IMR-90 (cell line): ENCODE measurements at regions not wholly inside any gene's neighbourhood (a gene's known extent, or its start where the extent isn't known, plus 50 kb on each side); places are given as distances from the start of the nearest gene placed in this dataset.

Experiments
- CEBPB ChIP-seq: IDR thresholded peaks from 2 replicates; pipeline ENCODE4 v1.6.1; 2012; ENCODE audit warnings: low read depth, low read length, improper control_type of control experiment
- CTCF ChIP-seq: conservative IDR thresholded peaks from 2 replicates; pipeline ENCODE4 v1.5.1; 2012; ENCODE audit warnings: mild to moderate bottlenecking, low read depth, low read length, improper control_type of control experiment
- MAZ ChIP-seq: IDR thresholded peaks from 2 replicates; pipeline ENCODE4 v1.6.1; 2012; ENCODE audit warnings: low read depth, mild to moderate bottlenecking, low read length, improper control_type of control experiment, moderate library complexity, borderline replicate concordance
- POLR2A ChIP-seq: IDR thresholded peaks from 2 replicates; pipeline ENCODE4 v1.6.1; 2012; ENCODE audit warnings: mild to moderate bottlenecking, low read depth, low read length

DNA sequence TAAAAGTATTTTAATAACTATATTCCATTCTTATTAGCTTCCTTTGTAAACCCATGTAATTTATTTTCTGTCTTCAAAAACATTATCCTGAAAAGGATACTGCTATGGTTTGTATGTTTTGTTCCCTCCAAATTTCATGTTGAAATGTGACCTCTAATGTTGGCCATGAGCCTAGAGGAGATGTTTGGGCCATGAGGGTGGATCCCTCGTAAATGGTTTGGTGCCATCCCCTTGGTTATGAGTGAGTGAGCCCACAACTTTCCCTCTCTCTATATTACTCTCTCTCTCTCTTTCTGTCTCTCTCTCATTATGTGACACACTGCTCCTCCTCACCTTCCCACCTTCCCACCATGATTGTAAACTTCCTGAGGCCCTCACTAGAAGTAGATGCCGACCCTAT is 357.7 kb downstream of the MFSD1 start:
- TF ChIP-seq POLR2A, result no peak
- no peak for TF ChIP-seq CTCF
- no peak for TF ChIP-seq MAZ
- no peak for TF ChIP-seq CEBPB
